Breast epithelium (tissue), 4 donors: ENCODE measurements at regions not wholly inside any gene's neighbourhood (a gene's known extent, or its start where the extent isn't known, plus 50 kb on each side); places are given as distances from the start of the nearest gene placed in this dataset.

Experiments used
- DNase-seq, 2 donors: peaks; one replicate each; pipeline ENCODE4 v3.0.0-alpha.2; 2019; ENCODE audit warnings: low spot score in 2 of 2
- H3K27ac ChIP-seq, 2 donors: fragments of 200-600 bp; sonication (generic) in 1 of 2; one replicate each; pipeline ENCODE4 v1.5.1; 2016 to 2019; ENCODE audit warnings: mild to moderate bottlenecking in 1 of 2
- H3K27me3 ChIP-seq, 2 donors: fragments of 200-600 bp; sonication (generic) in 1 of 2; one replicate each; pipeline versions ENCODE4 v1.5.1 to v1.6.0; 2017 to 2019; ENCODE audit warnings: control low read depth in 1 of 2, mild to moderate bottlenecking in 1 of 2
- H3K36me3 ChIP-seq: fragments of 200-600 bp; one replicate; pipeline ENCODE4 v1.5.1; 2019
- H3K4me1 ChIP-seq, 2 donors: fragments of 200-600 bp; sonication (generic); one replicate each; pipeline ENCODE4 v1.5.1; 2016 to 2019; ENCODE audit warnings: control low read depth in 1 of 2
- H3K4me3 ChIP-seq, 3 donors: fragments of 200-600 bp; sonication (generic); 1 replicate in 2 of 3; 2 replicates in 1 of 3; pipeline ENCODE4 v1.5.1; 2016 to 2019; ENCODE audit warnings: mild to moderate bottlenecking in 3 of 3, moderate library complexity in 2 of 3
- H3K9me3 ChIP-seq, 2 donors: fragments of 200-600 bp; sonication (generic) in 1 of 2; one replicate each; pipeline ENCODE4 v1.5.1; 2016 to 2019; ENCODE audit warnings: control low read depth in 1 of 2
- POLR2A ChIP-seq: fragments of 450-650 bp; IDR thresholded peaks from one replicate; pipeline ENCODE4 v1.6.1; 2016; ENCODE audit warnings: antibody characterized with exemption, mild to moderate bottlenecking, moderate library complexity
- POLR2AphosphoS5 ChIP-seq, 3 donors: sonication (generic); formaldehyde crosslinking; IDR thresholded peaks; one replicate each; pipeline ENCODE4 v1.6.1; 2017; ENCODE audit warnings: antibody characterized with exemption in 3 of 3
- intact Hi-C: fragments of 100-400 bp; cut with DNase I; formaldehyde crosslinking; loops from one replicate; pipeline ENCODE4 v1.15.1; 2023; ENCODE audit warnings: low total_unique reads
- TF ChIP-seq, protein P1 (sequence below), 3 donors: fragments of 450-650 bp; IDR thresholded peaks; one replicate each; pipeline ENCODE4 v1.5.1; 2016 to 2017; ENCODE audit warnings: antibody characterized with exemption in 3 of 3, mild to moderate bottlenecking in 3 of 3, moderate library complexity in 3 of 3

DNA sequence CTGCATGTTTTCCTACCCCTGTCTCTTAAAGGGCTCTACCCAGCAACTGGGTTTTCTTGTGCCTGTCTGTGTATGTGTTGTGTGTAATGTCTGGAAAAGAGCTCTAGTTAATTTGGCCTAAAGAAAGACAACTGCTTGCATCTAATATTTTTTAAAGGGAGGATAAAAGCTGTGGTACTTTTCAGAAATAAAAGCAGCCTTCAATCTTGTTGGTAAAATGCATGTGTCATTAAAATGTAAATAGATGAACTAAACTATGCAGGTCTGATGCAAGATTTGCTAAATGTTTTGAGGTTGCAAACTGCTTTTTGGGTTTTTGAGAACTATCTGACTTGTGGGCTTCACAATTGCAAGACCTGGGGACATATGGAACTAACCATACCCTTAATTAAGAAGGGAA is 445.3 kb downstream of the HTR7 start:
- Histone ChIP-seq H3K27me3 (no peaks in the 10 kb centered on the region), H3K4me1 (no peaks in the 10 kb centered on the region), H3K27ac (no peak overlapping the region), H3K9me3 (peaks cover 0 to 17% of the 10 kb centered on the region in 2 donors), H3K4me3 (no peak overlapping the region), H3K36me3 (no peaks in the 10 kb centered on the region)
- intact Hi-C loops, result no loop called here
- no peak for DNase-seq
- TF ChIP-seq POLR2A (no peak), POLR2AphosphoS5 (IDR thresholded peaks at IDR 0.05) (no peak)
- TF ChIP-seq, protein P1, sequence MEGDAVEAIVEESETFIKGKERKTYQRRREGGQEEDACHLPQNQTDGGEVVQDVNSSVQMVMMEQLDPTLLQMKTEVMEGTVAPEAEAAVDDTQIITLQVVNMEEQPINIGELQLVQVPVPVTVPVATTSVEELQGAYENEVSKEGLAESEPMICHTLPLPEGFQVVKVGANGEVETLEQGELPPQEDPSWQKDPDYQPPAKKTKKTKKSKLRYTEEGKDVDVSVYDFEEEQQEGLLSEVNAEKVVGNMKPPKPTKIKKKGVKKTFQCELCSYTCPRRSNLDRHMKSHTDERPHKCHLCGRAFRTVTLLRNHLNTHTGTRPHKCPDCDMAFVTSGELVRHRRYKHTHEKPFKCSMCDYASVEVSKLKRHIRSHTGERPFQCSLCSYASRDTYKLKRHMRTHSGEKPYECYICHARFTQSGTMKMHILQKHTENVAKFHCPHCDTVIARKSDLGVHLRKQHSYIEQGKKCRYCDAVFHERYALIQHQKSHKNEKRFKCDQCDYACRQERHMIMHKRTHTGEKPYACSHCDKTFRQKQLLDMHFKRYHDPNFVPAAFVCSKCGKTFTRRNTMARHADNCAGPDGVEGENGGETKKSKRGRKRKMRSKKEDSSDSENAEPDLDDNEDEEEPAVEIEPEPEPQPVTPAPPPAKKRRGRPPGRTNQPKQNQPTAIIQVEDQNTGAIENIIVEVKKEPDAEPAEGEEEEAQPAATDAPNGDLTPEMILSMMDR (IDR thresholded peaks at IDR 0.05), result no peak

DNA sequence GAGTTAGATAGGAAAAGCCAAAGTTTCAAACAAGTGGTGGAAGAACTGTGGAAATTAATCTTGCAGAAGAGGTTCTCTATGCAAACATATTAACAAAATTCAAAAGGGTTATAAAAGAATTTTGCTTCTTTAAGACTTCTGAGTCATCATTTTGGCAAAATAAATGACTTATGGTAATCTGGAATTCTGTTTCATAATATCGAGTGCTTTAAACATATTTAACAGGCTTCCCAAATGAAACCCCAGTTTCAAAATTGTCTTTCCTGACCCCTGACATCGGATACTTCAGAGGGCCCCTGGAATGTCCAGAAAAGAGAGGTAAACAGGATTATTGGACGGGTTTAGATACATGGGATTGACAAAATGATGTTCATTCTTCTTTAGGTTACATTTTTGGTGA is 444.6 kb downstream of the HTR7 start:
- Histone ChIP-seq H3K4me3 (no peak overlapping the region), H3K36me3 (no peaks in the 10 kb centered on the region), H3K27ac (no peak overlapping the region), H3K27me3 (no peaks in the 10 kb centered on the region), H3K9me3 (peaks cover 0 to 17% of the 10 kb centered on the region in 2 donors), H3K4me1 (no peaks in the 10 kb centered on the region)
- DNase-seq, result no peak
- intact Hi-C loops, result no loop called here
- TF ChIP-seq, protein P1 (IDR thresholded peaks at IDR 0.05), result no peak
- TF ChIP-seq POLR2AphosphoS5 (IDR thresholded peaks at IDR 0.05) (no peak), POLR2A (no peak)

DNA sequence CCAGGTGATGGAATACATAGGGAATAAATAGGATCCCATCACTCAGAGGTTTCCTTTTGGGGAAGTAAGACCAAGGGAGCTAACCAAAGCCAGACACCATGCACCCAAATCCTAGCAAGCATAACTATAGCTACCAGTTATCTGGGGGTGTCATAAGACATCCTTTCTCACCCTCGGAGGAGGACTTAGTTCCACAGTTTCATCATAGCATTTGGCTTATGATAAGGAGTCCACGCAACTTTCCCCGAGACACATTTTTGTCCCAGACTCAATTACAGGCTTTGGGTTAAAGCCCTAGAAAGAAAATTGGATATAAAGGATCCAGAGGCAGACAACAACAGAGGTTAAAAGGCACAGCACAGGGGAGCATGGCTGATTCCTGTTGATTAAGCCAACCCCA is 442.9 kb downstream of the HTR7 start:
- intact Hi-C loops, result no loop called here
- no peak for TF ChIP-seq POLR2AphosphoS5 (IDR thresholded peaks at IDR 0.05)
- TF ChIP-seq, protein P1 (IDR thresholded peaks at IDR 0.05), result no peak
- no peak for TF ChIP-seq POLR2A
- Histone ChIP-seq H3K27me3 (no peaks in the 10 kb centered on the region), H3K4me3 (no peak overlapping the region), H3K27ac (no peak overlapping the region), H3K4me1 (no peaks in the 10 kb centered on the region), H3K36me3 (no peaks in the 10 kb centered on the region), H3K9me3 (peaks cover 0 to 17% of the 10 kb centered on the region in 2 donors)
- DNase-seq, result no peak

DNA sequence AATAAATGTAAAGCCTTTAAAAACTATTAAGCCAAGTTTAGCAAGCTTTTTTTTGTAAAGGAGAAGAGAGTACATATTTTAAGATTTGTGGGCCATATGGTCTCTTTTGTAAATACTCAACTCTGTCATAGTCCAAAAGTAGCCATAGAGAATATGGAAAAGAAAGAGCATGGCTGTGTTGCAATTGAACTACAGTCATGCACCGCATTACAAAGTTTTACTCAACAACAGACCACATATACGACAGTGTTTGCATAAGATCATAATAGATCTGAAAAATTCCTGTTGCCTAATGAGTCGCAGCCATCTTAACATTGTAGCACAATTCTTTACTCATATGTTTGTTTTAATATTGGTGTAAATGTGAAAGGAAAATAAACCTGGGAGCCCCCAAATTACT is 440.8 kb downstream of the HTR7 start:
- TF ChIP-seq, protein P1 (IDR thresholded peaks at IDR 0.05), result no peak
- TF ChIP-seq POLR2AphosphoS5 (IDR thresholded peaks at IDR 0.05) (no peak), POLR2A (no peak)
- intact Hi-C loops, result no loop called here
- DNase-seq, result no peak

DNA sequence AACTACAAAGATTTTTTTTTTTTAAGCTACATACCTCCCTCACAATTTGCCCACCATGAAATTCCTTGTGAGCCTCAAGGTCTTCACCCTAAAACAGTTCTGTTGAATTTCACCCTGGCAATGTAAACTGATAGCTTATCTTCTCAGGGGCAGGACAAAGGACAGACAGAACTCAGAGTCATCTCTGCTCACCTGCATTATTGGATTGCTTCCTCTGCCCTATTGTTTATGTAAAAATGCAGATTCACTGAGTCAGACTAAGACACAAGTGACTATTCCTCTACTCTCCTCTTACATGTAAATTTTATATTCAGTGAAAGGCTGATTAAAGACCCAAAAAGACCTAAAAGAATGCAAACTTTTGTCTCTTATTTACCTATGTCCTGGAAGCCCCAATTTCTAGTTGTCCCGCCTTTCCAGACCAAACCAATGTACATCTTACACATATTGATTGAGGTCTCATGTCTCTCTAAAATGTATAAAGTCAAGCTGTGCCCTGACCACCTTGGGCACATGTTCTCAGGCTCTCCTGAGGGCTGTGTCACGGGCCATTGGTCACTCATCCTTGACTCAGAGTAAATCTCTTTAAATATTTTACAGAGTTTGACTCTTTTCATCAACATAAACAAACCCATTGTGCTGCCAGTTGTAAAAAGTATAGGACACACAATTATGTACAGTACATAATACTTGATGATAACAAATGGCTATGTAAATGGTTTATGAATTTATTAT is 440.2 kb downstream of the HTR7 start:
- Histone ChIP-seq H3K27me3 (no peaks in the 10 kb centered on the region), H3K4me1 (no peaks in the 10 kb centered on the region), H3K4me3 (no peak overlapping the region), H3K27ac (no peak overlapping the region), H3K36me3 (no peaks in the 10 kb centered on the region), H3K9me3 (no peaks in the 10 kb centered on the region)
- intact Hi-C loops, result no loop called here
- no peak for DNase-seq
- TF ChIP-seq POLR2A (no peak), POLR2AphosphoS5 (IDR thresholded peaks at IDR 0.05) (no peak)
- TF ChIP-seq, protein P1 (IDR thresholded peaks at IDR 0.05), result no peak

More for the DNA sequence above, 440.8 kb downstream of the HTR7 start:
- no peaks in the 10 kb centered on the region for H3K4me1 ChIP-seq
- no peak overlapping the region for H3K27ac ChIP-seq
- no peaks in the 10 kb centered on the region for H3K36me3 ChIP-seq
- no peak overlapping the region for H3K4me3 ChIP-seq
- no peaks in the 10 kb centered on the region for H3K9me3 ChIP-seq
- no peaks in the 10 kb centered on the region for H3K27me3 ChIP-seq
